SK-N-SH (cell line): ENCODE measurements at regions not wholly inside any gene's neighbourhood (a gene's known extent, or its start where the extent isn't known, plus 50 kb on each side); places are given as distances from the start of the nearest gene placed in this dataset.

Source experiments
- CTCF ChIA-PET: fragments of 300-600, 350-600 bp; formaldehyde crosslinking; extraction: SDS; loops from one replicate; lab custom pipeline; 2021; lab: Yijun Ruan, JAX
- POLR2A ChIA-PET: fragments of 350-600 bp; sonication (Branson Sonifier 250); formaldehyde crosslinking; extraction: SDS; loops from one replicate; lab custom pipeline; 2020; ENCODE audit warnings: antibody characterized with exemption, inconsistent platforms; lab: Yijun Ruan, JAX
- DNase-seq: peaks from one replicate; pipeline ENCODE4 v3.0.0; 2012
- H2AFZ ChIP-seq: fragments of 200-600 bp; sonication (generic); 2 replicates; pipeline ENCODE4 v1.8.1; 2016; ENCODE audit warnings: antibody characterized with exemption, mild to moderate bottlenecking, low read depth
- H3F3A ChIP-seq: fragments of 200-600 bp; sonication (generic); replicated peaks from 2 replicates; pipeline ENCODE3; 2016; ENCODE audit warnings: antibody characterized with exemption, mild to moderate bottlenecking; ENCODE audit not compliant: insufficient read depth
- H3K27ac ChIP-seq, 2 experiments: fragments of 200-500 bp in 1 of 2; fragments of 200-600 bp in 1 of 2; sonication (Bioruptor generic) in 1 of 2; sonication (generic), shearing (Covaris generic) in 1 of 2; 2 replicates each; pipeline versions ENCODE4 v1.5.1 to v1.6.1; 2014 to 2016; ENCODE audit warnings: low read depth in 2 of 2, inconsistent platforms in 1 of 2, low read length in 1 of 2, mild to moderate bottlenecking in 1 of 2, mixed read lengths in 1 of 2
- H3K27me3 ChIP-seq: fragments of 200-600 bp; sonication (generic), shearing (Covaris generic); 2 replicates; pipeline ENCODE4 v1.6.1; 2016; ENCODE audit warnings: mixed run types; ENCODE audit not compliant: insufficient read depth
- H3K36me3 ChIP-seq, 2 experiments: fragments of 200-500 bp in 1 of 2; fragments of 200-600 bp in 1 of 2; sonication (Bioruptor generic) in 1 of 2; sonication (generic) in 1 of 2; replicated peaks in 1 of 2; 2 replicates each; pipeline versions ENCODE3 to v1.5.1; 2014 to 2016; ENCODE audit warnings: low read length in 1 of 2, mild to moderate bottlenecking in 1 of 2; ENCODE audit not compliant: insufficient read depth in 2 of 2, control insufficient read depth in 1 of 2
- H3K4me1 ChIP-seq, 2 experiments: fragments of 200-500 bp in 1 of 2; fragments of 200-600 bp in 1 of 2; sonication (Bioruptor generic) in 1 of 2; sonication (generic), shearing (Covaris generic) in 1 of 2; 2 replicates each; pipeline versions ENCODE4 v1.5.1 to v1.6.1; 2014 to 2016; ENCODE audit warnings: low read depth in 1 of 2, low read length in 1 of 2, mixed run types in 1 of 2; ENCODE audit not compliant: insufficient read depth in 2 of 2, control insufficient read depth in 1 of 2
- H3K4me2 ChIP-seq: fragments of 200-600 bp; sonication (generic), shearing (Covaris generic); 2 replicates; pipeline ENCODE4 v1.6.1; 2017; ENCODE audit warnings: mixed run types
- H3K4me3 ChIP-seq, 2 experiments: fragments of 200-500 bp in 1 of 2; fragments of 200-600 bp in 1 of 2; sonication (Bioruptor generic) in 1 of 2; sonication (generic), shearing (Covaris generic) in 1 of 2; 2 replicates each; pipeline versions ENCODE4 v1.5.1 to v1.8.1; 2014 to 2016; ENCODE audit warnings: low read depth in 2 of 2, inconsistent platforms in 1 of 2, low read length in 1 of 2, mild to moderate bottlenecking in 1 of 2, mixed read lengths in 1 of 2, moderate library complexity in 1 of 2
- H3K79me2 ChIP-seq: fragments of 200-600 bp; sonication (generic); 2 replicates; pipeline ENCODE4 v1.8.1; 2017; ENCODE audit warnings: mild to moderate bottlenecking; ENCODE audit not compliant: insufficient read depth
- H3K9ac ChIP-seq: fragments of 200-600 bp; sonication (generic); 2 replicates; pipeline ENCODE4 v1.6.1; 2017; ENCODE audit warnings: mixed run types
- H3K9me2 ChIP-seq: fragments of 200-600 bp; sonication (generic); 2 replicates; pipeline ENCODE4 v1.6.1; 2017; ENCODE audit warnings: mixed run types
- H3K9me3 ChIP-seq: fragments of 200-600 bp; sonication (generic); 2 replicates; pipeline ENCODE4 v1.6.1; 2017; ENCODE audit warnings: mixed run types, mild to moderate bottlenecking, moderate library complexity
- H4K20me1 ChIP-seq: fragments of 200-600 bp; sonication (generic); 2 replicates; pipeline ENCODE4 v1.6.1; 2017; ENCODE audit warnings: mild to moderate bottlenecking, mixed run types; ENCODE audit not compliant: insufficient read depth
- CHD2 ChIP-seq: fragments of 150-350 bp; IDR thresholded peaks from 2 replicates; pipeline ENCODE4 v1.6.1; 2018; ENCODE audit warnings: low read length; ENCODE audit not compliant: partially characterized antibody
- CTCF ChIP-seq: fragments of 200-600 bp; sonication (generic); IDR thresholded peaks from 2 replicates; pipeline ENCODE4 v1.6.1; 2017; ENCODE audit warnings: antibody characterized with exemption, mild to moderate bottlenecking, moderate library complexity
- FOSL2 ChIP-seq: IDR thresholded peaks from 2 replicates; pipeline ENCODE4 v1.4.0; 2012; ENCODE audit warnings: low read depth, mild to moderate bottlenecking, moderate library complexity, borderline replicate concordance
- FOXJ3 ChIP-seq: sonication (generic); formaldehyde crosslinking; IDR thresholded peaks from 2 replicates; pipeline ENCODE4 v1.5.1; 2020; ENCODE audit warnings: mild to moderate bottlenecking, missing genetic modification reagents
- FOXM1 ChIP-seq: IDR thresholded peaks from 2 replicates; pipeline ENCODE4 v1.4.0; 2012; ENCODE audit warnings: low read depth, mild to moderate bottlenecking
- GABPA ChIP-seq: IDR thresholded peaks from 2 replicates; pipeline ENCODE4 v1.4.0; 2012; ENCODE audit warnings: low read depth, mild to moderate bottlenecking
- MAX ChIP-seq: IDR thresholded peaks from 2 replicates; pipeline ENCODE4 v1.4.0; 2012; ENCODE audit warnings: low read depth
- PBX3 ChIP-seq: IDR thresholded peaks from 2 replicates; pipeline ENCODE4; 2012
- RAD21 ChIP-seq: IDR thresholded peaks from 2 replicates; pipeline ENCODE4 v1.6.1; 2012; ENCODE audit warnings: mild to moderate bottlenecking, low read length
- TAF1 ChIP-seq: IDR thresholded peaks from 2 replicates; pipeline ENCODE4 v1.6.1; 2012; ENCODE audit warnings: low read depth, mild to moderate bottlenecking, low read length, moderate library complexity, borderline replicate concordance
- YY1 ChIP-seq: IDR thresholded peaks from 2 replicates; pipeline ENCODE4 v1.4.0; 2012; ENCODE audit warnings: low read depth, mild to moderate bottlenecking
- ZBTB33 ChIP-seq: IDR thresholded peaks from 2 replicates; pipeline ENCODE4 v1.4.0; 2012; ENCODE audit warnings: low read depth, borderline replicate concordance
- WGBS: methylation state at CpG from one replicate; pipeline ENCODE4 v1.1.6; 2017; ENCODE audit warnings: low lambda C conversion rate; 5-methylcytosine and 5-hydroxymethylcytosine counted together

- no peak for TF ChIP-seq PBX3
- TF ChIP-seq TAF1, result no peak
- TF ChIP-seq YY1, result no peak
- no peak for TF ChIP-seq MAX
- TF ChIP-seq GABPA, result no peak
These were observed 878.3 kb upstream of the ID2 start (continued) for GRCh38 chr2:7803515-7803914.

GRCh38 chr2:7809640-7810039 is 872.2 kb upstream of the ID2 start:
- Histone ChIP-seq H3K36me3 (no peaks in the 10 kb centered on the region), H3K9me2 (no peaks in the 10 kb centered on the region), H3K9ac (no peak overlapping the region), H3K4me2 (no peak overlapping the region), H3K79me2 (no peaks in the 10 kb centered on the region), H3K4me1 (no peaks in the 10 kb centered on the region), H3K4me3 (no peak overlapping the region), H4K20me1 (no peaks in the 10 kb centered on the region), H3K27ac (no peak overlapping the region), H3F3A (no peaks in the 10 kb centered on the region), H3K9me3 (no peaks in the 10 kb centered on the region), H2AFZ (no peak overlapping the region), H3K27me3 (no peaks in the 10 kb centered on the region)
- WGBS, result 71% methylated on average over 3 of the region's 3 CpGs
- peak; percentile 22; the same call in 1 of the 2 replicates for TF ChIP-seq CTCF
- no peak for TF ChIP-seq CHD2
- no peak for TF ChIP-seq YY1
- ChIA-PET CTCF (interaction anchor here (1.5 to 1.6 kb wide), 2 partner anchors 11 to 21 kb away, joined by 3 to 4 read pairs; no protein-coding TSS in a partner anchor), POLR2A (no interaction called here)
- no peak for DNase-seq

- Histone ChIP-seq H3K4me2 (no peak overlapping the region), H3K9ac (no peak overlapping the region), H3F3A (no peaks in the 10 kb centered on the region)
- CTCF ChIA-PET, result interaction anchor here (0.7 to 1.6 kb wide), 2 partner anchors 384 to 471 kb away, joined by 3 read pairs; no protein-coding TSS in a partner anchor
- TF ChIP-seq FOXM1 (no peak), FOSL2 (no peak), RAD21 (no peak), FOXJ3 (CRISPR knock-in tag) (no peak), ZBTB33 (no peak)
- TF ChIP-seq, all 33 proteins: peak for 0
- 84% methylated on average over 3 of the region's 3 CpGs for WGBS
- Histone ChIP-seq H2AFZ (no peak overlapping the region), H3K4me3 (no peak overlapping the region), H3K9me2 (no peaks in the 10 kb centered on the region), H3K27me3 (no peaks in the 10 kb centered on the region), H3K9me3 (no peaks in the 10 kb centered on the region), H3K36me3 (no peaks in the 10 kb centered on the region), H4K20me1 (no peaks in the 10 kb centered on the region), H3K4me1 (no peaks in the 10 kb centered on the region), H3K79me2 (no peaks in the 10 kb centered on the region), H3K27ac (no peak overlapping the region)
- DNase-seq, result no peak
- POLR2A ChIA-PET, result no interaction called here
These were observed 870.8 kb upstream of the ID2 start for GRCh38 chr2:7811073-7811472.
